ENCODE measurements at regions not wholly inside any gene's neighbourhood (a gene's known extent, or its start where the extent isn't known, plus 50 kb on each side); places are given as distances from the start of the nearest gene placed in this dataset.

DNA sequence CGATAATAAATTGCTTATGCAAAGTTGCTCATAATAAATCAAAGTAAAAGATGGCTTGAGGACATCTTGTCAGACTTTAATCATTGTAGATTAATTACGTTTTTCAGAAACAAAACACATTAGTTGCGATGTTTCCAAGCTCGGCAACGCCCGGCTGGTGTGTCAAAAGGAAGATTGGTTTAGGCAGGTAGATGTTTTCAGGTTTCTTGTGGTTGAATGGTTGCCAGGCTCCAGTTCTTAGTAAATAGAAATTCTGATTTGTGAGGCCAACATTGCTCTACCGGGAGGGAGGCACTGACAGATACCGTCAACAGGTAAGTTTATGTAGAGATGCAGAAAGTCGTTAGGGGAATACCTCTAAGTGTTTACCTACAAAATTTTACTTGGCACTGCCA, 280.3 kb downstream of the NPR3 start:
- TF ChIP-seq, protein P1, sequence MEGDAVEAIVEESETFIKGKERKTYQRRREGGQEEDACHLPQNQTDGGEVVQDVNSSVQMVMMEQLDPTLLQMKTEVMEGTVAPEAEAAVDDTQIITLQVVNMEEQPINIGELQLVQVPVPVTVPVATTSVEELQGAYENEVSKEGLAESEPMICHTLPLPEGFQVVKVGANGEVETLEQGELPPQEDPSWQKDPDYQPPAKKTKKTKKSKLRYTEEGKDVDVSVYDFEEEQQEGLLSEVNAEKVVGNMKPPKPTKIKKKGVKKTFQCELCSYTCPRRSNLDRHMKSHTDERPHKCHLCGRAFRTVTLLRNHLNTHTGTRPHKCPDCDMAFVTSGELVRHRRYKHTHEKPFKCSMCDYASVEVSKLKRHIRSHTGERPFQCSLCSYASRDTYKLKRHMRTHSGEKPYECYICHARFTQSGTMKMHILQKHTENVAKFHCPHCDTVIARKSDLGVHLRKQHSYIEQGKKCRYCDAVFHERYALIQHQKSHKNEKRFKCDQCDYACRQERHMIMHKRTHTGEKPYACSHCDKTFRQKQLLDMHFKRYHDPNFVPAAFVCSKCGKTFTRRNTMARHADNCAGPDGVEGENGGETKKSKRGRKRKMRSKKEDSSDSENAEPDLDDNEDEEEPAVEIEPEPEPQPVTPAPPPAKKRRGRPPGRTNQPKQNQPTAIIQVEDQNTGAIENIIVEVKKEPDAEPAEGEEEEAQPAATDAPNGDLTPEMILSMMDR (IDR thresholded peaks at IDR 0.05; ENCODE audit: low read depth, low read length): no peak
- TF ChIP-seq EZH2phosphoT487 (IDR thresholded peaks at IDR 0.05; ENCODE audit: low read depth): no peak
